GM23338 (cell line): ENCODE measurements at regions not wholly inside any gene's neighbourhood (a gene's known extent, or its start where the extent isn't known, plus 50 kb on each side); places are given as distances from the start of the nearest gene placed in this dataset.

Experiments used
- EZH2 ChIP-seq: fragments of 200-600 bp; sonication (generic); IDR thresholded peaks from one replicate; pipeline ENCODE4 v1.8.0; 2017; ENCODE audit warnings: antibody characterized with exemption, mild to moderate bottlenecking, low read depth; ENCODE audit not compliant: unreplicated experiment
- POLR2AphosphoS5 ChIP-seq: IDR thresholded peaks from 2 replicates; pipeline ENCODE4 v1.6.1; 2016; ENCODE audit warnings: antibody characterized with exemption, low read depth
- ZNF114 ChIP-seq: fragments of 250-450 bp; sonication (Bioruptor Pico); IDR thresholded peaks from 2 replicates; pipeline ENCODE4 v1.5.0; 2020; ENCODE audit warnings: mild to moderate bottlenecking, moderate library complexity
- TF ChIP-seq, protein P1 (sequence below), 2 experiments: fragments of 200-600 bp in 1 of 2; sonication (generic) in 1 of 2; conservative IDR thresholded peaks; 2 replicates each; pipeline versions ENCODE4 v1.5.1 to v1.6.1; 2016 to 2017; ENCODE audit warnings: antibody characterized with exemption in 2 of 2, low read depth in 2 of 2, mild to moderate bottlenecking in 2 of 2, moderate library complexity in 1 of 2
- TF ChIP-seq, protein P2 (sequence below): IDR thresholded peaks from one replicate; pipeline ENCODE4 v1.6.1; 2018; ENCODE audit warnings: antibody characterized with exemption; ENCODE audit not compliant: unreplicated experiment

DNA sequence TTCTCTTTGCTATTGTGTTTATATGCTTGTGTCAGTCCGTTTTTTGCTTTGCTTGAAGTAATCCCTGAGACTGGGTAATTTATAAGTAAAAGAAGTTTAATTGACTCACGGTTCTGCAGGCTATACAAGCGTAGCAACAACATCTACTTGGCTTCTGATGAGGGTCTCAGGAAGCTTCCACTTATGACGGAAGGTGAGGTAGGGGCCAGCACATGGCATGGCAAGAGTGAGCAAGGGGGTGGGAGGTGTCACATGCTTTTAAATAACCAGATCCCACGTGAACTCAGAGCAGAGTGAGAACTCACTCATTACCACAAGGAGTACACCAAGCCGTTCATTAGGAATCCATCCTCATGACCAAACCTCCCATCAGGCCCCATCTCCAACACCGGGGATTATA, 540.3 kb downstream of the TDRD15 start:
- TF ChIP-seq ZNF114 (no peak), EZH2 (no peak), POLR2AphosphoS5 (no peak)
- TF ChIP-seq, protein P1, sequence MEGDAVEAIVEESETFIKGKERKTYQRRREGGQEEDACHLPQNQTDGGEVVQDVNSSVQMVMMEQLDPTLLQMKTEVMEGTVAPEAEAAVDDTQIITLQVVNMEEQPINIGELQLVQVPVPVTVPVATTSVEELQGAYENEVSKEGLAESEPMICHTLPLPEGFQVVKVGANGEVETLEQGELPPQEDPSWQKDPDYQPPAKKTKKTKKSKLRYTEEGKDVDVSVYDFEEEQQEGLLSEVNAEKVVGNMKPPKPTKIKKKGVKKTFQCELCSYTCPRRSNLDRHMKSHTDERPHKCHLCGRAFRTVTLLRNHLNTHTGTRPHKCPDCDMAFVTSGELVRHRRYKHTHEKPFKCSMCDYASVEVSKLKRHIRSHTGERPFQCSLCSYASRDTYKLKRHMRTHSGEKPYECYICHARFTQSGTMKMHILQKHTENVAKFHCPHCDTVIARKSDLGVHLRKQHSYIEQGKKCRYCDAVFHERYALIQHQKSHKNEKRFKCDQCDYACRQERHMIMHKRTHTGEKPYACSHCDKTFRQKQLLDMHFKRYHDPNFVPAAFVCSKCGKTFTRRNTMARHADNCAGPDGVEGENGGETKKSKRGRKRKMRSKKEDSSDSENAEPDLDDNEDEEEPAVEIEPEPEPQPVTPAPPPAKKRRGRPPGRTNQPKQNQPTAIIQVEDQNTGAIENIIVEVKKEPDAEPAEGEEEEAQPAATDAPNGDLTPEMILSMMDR (conservative IDR thresholded peaks at IDR 0.05; ENCODE audit: low read depth in 2 of 2), result no peak
- TF ChIP-seq, protein P2, sequence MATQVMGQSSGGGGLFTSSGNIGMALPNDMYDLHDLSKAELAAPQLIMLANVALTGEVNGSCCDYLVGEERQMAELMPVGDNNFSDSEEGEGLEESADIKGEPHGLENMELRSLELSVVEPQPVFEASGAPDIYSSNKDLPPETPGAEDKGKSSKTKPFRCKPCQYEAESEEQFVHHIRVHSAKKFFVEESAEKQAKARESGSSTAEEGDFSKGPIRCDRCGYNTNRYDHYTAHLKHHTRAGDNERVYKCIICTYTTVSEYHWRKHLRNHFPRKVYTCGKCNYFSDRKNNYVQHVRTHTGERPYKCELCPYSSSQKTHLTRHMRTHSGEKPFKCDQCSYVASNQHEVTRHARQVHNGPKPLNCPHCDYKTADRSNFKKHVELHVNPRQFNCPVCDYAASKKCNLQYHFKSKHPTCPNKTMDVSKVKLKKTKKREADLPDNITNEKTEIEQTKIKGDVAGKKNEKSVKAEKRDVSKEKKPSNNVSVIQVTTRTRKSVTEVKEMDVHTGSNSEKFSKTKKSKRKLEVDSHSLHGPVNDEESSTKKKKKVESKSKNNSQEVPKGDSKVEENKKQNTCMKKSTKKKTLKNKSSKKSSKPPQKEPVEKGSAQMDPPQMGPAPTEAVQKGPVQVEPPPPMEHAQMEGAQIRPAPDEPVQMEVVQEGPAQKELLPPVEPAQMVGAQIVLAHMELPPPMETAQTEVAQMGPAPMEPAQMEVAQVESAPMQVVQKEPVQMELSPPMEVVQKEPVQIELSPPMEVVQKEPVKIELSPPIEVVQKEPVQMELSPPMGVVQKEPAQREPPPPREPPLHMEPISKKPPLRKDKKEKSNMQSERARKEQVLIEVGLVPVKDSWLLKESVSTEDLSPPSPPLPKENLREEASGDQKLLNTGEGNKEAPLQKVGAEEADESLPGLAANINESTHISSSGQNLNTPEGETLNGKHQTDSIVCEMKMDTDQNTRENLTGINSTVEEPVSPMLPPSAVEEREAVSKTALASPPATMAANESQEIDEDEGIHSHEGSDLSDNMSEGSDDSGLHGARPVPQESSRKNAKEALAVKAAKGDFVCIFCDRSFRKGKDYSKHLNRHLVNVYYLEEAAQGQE, result no peak
